ENCODE measurements at regions not wholly inside any gene's neighbourhood (a gene's known extent, or its start where the extent isn't known, plus 50 kb on each side); places are given as distances from the start of the nearest gene placed in this dataset.

DNA sequence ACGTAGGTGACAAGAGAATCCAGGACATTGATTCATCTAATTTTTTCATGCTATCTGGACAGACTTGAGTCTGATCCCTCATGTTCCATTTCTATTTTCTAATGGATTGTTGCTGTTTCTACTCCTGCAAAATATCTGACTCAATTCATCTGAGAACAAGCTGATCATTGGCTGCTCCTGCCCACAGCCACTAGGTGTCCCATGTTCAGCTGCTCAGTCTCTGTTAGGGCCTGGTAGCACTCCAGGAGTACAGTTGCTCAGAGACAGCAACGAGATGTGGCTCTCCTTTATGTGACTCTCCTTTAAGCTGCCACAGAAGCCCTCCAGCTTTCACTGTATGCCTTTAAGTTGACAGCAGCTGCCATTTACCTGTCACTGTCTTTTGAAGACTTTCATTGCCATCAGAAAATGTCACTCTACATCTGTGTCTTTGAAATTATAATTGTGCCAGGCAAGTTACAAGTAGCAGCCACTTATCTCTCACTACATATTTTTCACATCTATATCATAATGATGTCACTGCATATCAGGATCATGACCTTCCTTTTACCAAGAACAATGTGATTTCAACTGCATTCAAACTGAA, 1944.2 kb upstream of the NUDT12 start:
- no peak for DNase-seq (ENCODE audit: low read depth in 2 of 2)

- DNase-seq (ENCODE audit: low read depth in 2 of 2), result no peak
These were observed 1941.4 kb upstream of the NUDT12 start for GRCh38 chr5:105503950-105504349.

DNA sequence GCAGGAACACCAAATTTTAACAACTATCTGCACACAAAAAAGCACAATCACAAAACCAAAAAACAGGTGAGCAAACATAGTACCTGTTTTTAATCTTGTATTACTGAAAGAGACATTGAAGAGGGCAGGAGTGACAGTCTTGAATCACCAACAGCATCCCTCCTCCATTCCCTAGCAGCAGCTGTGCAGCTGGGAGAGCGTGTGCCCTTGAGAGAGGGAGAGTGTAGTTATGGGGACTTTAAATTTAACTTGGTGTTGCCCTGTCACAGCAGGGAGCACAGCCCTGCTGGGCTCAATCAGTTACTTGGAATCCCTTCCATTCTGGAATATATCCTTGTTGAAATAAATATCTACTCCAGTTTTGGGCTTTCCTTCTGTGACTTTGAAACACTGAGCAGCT, 1938.7 kb upstream of the NUDT12 start:
- DNase-seq (ENCODE audit: low read depth in 2 of 2), result no peak

- no peak for DNase-seq (ENCODE audit: low read depth in 2 of 2)
These were observed 1912.8 kb upstream of the NUDT12 start for GRCh38 chr5:105475401-105475800.

GRCh38 chr5:105462377-105462776, 1899.8 kb upstream of the NUDT12 start:
- no peak for DNase-seq (ENCODE audit: low read depth in 2 of 2)

- DNase-seq (ENCODE audit: low read depth in 2 of 2), result no peak
These were observed 1898.1 kb upstream of the NUDT12 start for GRCh38 chr5:105460721-105461120.

DNA sequence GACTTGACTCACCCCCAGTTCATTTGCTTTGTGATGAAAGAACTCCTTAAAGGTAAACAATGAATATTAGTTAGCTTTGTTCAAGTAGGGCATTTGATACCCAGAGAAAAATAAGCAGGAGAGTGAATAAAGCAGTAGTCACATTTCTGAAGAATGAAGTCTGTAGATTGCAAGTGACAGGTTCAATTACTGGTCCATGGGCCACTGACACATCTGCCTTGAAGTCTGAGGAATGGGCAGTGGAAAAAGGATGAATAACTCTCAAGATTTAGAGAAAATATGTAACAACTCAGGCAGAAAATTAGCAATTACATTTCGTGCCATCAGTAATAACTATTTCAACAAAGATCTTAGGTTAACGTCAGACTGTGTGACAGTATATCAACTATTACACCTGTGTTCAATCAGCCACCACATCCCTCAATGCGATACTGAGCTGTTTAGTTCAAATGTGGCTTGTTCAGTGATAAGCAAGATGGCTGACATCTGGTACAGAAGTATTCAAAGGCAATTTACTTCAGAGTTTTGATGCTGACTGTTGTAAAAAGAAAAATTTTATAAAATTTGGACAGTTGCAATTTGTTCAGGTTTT, 1890.7 kb upstream of the NUDT12 start:
- DNase-seq (ENCODE audit: low read depth in 2 of 2), result no peak

DNA sequence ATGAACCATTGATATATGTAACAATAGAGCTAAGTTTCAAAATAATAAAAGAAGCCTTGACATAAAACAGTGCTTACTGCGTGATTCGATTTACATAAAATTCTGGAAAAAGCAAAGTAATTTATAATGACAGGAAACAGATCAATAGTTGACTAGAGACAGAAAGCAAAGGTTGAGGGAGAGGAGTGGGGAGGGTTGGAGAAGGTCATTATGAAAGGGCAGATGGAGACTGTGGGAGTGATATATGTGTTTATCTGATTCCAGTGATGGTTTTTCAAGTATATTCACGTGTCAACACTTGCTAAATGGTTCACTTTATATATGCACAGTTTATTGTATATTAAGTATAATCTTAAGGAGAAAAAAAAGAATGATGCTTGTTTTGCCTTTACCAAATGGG, 1885.7 kb upstream of the NUDT12 start:
- DNase-seq (ENCODE audit: low read depth in 2 of 2), result no peak

DNA sequence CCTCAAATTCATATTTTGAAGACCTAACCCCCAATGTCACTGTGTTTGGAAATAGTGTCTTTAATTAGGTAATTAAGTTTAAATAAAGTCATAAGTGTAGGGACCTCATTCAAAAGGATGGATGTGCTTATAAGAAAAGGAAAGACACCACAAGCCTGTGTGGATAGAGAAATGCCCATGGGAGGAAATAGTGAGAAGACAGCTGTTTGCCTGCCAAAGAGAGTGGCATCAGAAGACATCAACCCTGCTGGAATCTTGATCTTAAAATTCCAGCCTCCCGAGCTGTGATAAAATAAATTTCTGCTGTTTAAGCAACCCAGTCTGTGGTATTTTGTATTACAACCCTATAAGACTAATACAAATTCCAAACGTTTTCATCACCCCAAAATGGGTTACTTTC, 1867.9 kb upstream of the NUDT12 start:
- DNase-seq (ENCODE audit: low read depth in 2 of 2), result no peak

- DNase-seq (ENCODE audit: low read depth in 2 of 2), result no peak
These were observed 1866.1 kb upstream of the NUDT12 start for GRCh38 chr5:105428451-105429380.

DNA sequence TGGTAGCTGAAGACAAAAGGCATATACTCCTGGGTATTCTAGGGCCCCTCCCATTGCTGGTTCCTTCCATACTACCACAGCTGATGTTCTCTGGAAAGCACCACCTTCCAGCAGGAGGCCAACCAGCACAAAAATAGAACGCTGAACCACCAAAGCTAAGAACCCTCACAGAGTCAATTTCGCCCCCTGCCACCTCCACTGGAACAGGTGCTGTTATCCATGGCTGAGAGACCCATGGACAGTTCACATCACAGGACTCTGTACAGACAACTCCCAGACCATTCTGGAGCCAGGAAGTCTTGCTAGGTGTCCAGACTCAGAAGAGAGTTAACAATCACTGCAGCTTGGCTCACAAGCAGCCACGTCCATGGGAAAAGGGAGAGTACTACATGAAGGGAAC, 1851.5 kb upstream of the NUDT12 start:
- no peak for DNase-seq (ENCODE audit: low read depth in 2 of 2)

DNA sequence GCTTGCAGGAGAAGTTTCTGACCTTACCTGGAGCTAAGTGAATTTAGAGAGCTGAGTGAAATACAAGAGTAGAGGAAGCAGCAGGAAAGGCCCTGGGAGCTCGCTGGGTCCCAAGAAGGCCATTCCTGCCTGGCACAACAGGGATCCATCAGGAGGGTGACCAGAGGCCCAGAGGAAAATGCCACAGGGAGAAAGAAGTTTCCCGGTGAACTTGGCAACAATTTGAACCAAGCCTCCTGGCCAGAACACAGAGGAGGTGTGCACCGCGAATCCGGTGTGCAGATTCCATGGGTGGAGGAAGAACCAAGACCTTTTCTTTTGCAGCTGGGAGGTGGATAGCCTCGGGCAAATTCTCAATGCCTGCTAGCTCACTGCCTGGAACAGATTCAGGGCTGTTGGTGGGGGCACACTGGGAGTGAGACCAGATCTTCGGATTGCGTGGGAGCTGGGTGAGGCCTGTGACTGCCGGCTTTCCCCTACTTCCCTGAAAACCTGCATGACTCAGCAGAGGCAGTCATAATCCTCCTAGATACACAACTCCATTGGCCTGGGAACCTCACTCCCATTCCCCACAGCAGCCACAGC, 1850.9 kb upstream of the NUDT12 start:
- no peak for DNase-seq (ENCODE audit: low read depth in 2 of 2)

GRCh38 chr5:105409695-105410094, 1847.1 kb upstream of the NUDT12 start:
- no peak for DNase-seq (ENCODE audit: low read depth in 2 of 2)

- no peak for DNase-seq (ENCODE audit: low read depth in 2 of 2)
These were observed 1844.6 kb upstream of the NUDT12 start for GRCh38 chr5:105407200-105407599.

GRCh38 chr5:105397749-105398148, 1835.2 kb upstream of the NUDT12 start:
- DNase-seq (ENCODE audit: low read depth in 2 of 2), result no peak

DNA sequence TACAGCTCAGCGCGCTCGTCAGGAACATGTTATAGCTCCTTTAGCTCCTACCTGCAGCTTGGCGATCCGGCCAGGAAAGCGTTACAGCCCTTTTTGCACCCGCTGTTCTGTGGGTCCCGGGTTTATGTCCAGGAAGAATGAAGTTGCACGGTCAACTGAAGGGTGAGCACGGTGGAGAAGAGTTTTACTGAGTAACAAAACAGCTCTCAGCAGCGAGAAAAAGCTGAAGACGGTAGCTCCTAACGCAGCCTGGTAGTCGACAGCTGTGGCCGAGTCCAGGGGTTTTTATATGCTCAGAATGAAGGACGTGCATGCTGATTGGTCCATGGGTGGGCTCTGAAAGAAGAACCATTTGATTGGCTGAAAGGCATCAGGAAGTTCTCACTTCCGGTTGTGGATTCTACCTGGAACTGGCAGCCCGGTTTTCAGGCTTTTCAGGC, 1830.1 kb upstream of the NUDT12 start:
- DNase-seq (ENCODE audit: low read depth in 2 of 2), result no peak

GRCh38 chr5:105392122-105392709, 1829.6 kb upstream of the NUDT12 start:
- no peak for DNase-seq (ENCODE audit: low read depth in 2 of 2)

DNA sequence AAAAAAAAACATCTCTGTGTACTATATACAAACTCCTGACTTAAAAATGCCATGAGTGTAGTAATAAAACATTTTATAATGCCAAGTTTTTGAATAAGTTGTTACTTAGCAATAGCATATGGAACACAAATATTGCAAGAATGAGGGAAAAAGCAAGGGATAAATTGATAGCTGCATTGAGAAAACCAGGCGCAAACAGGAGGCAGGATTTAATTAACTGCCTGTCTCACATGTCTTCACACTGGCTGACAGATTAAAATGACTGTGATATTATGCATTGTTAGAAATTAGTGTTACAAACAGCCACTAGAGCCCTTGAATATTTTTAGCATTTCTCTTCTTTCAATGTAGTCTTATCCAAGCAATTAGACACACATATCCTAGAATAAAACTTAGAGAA, 1817.5 kb upstream of the NUDT12 start:
- no peak for DNase-seq (ENCODE audit: low read depth in 2 of 2)

DNA sequence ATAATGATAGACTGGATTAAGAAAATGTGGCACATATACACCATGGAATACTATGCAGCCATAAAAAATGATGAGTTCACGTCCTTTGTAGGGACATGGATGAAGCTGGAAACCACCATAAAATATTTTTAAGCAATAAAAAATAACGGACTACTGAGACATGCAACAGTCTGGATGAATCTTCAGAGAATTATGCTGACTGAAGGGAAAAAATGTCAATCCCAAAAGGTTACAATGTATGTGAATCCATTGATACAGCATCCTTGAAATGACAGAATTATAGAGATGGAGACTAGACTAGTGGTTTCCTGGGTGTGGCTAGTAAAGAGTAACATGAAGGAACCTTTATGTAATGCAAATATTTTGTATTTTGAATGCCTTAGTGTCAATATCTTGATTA, 1808.6 kb upstream of the NUDT12 start:
- no peak for DNase-seq (ENCODE audit: low read depth in 2 of 2)

- DNase-seq (ENCODE audit: low read depth in 2 of 2), result no peak
These were observed 1788.0 kb upstream of the NUDT12 start for GRCh38 chr5:105350486-105351140.

GRCh38 chr5:105331558-105331957, 1769.0 kb upstream of the NUDT12 start:
- DNase-seq (ENCODE audit: low read depth in 2 of 2), result no peak

All from dermis microvascular lymphatic vessel endothelial cell (primary cell).